PC-3 (cell line): ENCODE measurements at regions not wholly inside any gene's neighbourhood (a gene's known extent, or its start where the extent isn't known, plus 50 kb on each side); places are given as distances from the start of the nearest gene placed in this dataset.

Experiments used
- ATAC-seq: fragments of 200-7000 bp; cut with Tn5 transposase; 2 replicates; pipeline ENCODE4 v1.9.1; 2020; ENCODE audit warnings: mild to moderate bottlenecking, moderate library complexity
- BruUV-seq: library from RNA; stranded (reverse); fragments of 400-500 nt; replicated peaks from 2 replicates; lab custom pipeline; 2021; lab: Mats Ljungman, UMichigan
- CTCF ChIA-PET: fragments of 300-600 bp; sonication (Branson Sonifier 250); formaldehyde crosslinking; loops from one replicate; lab custom pipeline; 2022; ENCODE audit warnings: antibody characterized with exemption; lab: Charles Lee
- POLR2A ChIA-PET: fragments of 300-600 bp; sonication (Branson Sonifier 250); formaldehyde crosslinking; loops from one replicate; lab custom pipeline; 2022; ENCODE audit warnings: antibody characterized with exemption; ENCODE audit not compliant: unreplicated experiment; lab: Charles Lee
- DNase-seq: peaks from one replicate; pipeline ENCODE4 v3.0.0-alpha.2; 2015
- H2AFZ ChIP-seq: fragments of 300-600 bp; sonication (generic); 2 replicates; pipeline ENCODE4 v1.6.0; 2016; ENCODE audit warnings: antibody characterized with exemption, low read length
- H3F3A ChIP-seq: fragments of 300-600 bp; sonication (generic); one replicate; pipeline ENCODE4 v1.6.0; 2017; ENCODE audit warnings: antibody characterized with exemption, low read length, control low read depth, mild to moderate bottlenecking; ENCODE audit not compliant: unreplicated experiment
- H3K27ac ChIP-seq: fragments of 300-600 bp; sonication (generic); 2 replicates; pipeline ENCODE4 v1.5.1; 2016; ENCODE audit warnings: mild to moderate bottlenecking, low read length
- H3K27me3 ChIP-seq: fragments of 300-600 bp; sonication (generic); 2 replicates; pipeline ENCODE4 v1.6.1; 2016; ENCODE audit warnings: low read length, mixed read lengths
- H3K36me3 ChIP-seq: fragments of 300-600 bp; sonication (generic); 2 replicates; pipeline ENCODE4 v1.6.1; 2016; ENCODE audit warnings: low read depth, mixed run types, low read length, mixed read lengths
- H3K4me1 ChIP-seq: fragments of 300-600 bp; sonication (generic); 2 replicates; pipeline ENCODE4 v1.5.1; 2016; ENCODE audit warnings: low read length; ENCODE audit not compliant: insufficient read depth
- H3K4me2 ChIP-seq: fragments of 300-600 bp; sonication (generic); 2 replicates; pipeline ENCODE4 v1.6.0; 2016; ENCODE audit warnings: low read length
- H3K4me3 ChIP-seq: fragments of 300-600 bp; sonication (generic); 2 replicates; pipeline ENCODE4 v1.5.1; 2016; ENCODE audit warnings: mild to moderate bottlenecking, low read length, mixed read lengths
- H3K79me2 ChIP-seq: fragments of 300-600 bp; sonication (generic); 2 replicates; pipeline ENCODE4 v1.6.1; 2017; ENCODE audit warnings: low read length, mixed read lengths
- H3K9ac ChIP-seq: fragments of 300-600 bp; sonication (generic); 2 replicates; pipeline ENCODE4 v1.6.0; 2016; ENCODE audit warnings: mild to moderate bottlenecking, low read length
- H3K9me2 ChIP-seq: fragments of 300-600 bp; sonication (generic); replicated peaks from 2 replicates; pipeline ENCODE4 v1.6.1; 2016; ENCODE audit warnings: mixed run types, low read length, mixed read lengths
- H3K9me3 ChIP-seq: fragments of 300-600 bp; sonication (generic); 2 replicates; pipeline ENCODE4 v1.6.1; 2016; ENCODE audit warnings: low read length, mixed read lengths
- H4K20me1 ChIP-seq: fragments of 300-600 bp; sonication (generic); 2 replicates; pipeline ENCODE4 v1.6.1; 2016; ENCODE audit warnings: low read length, mixed read lengths
- EZH2 ChIP-seq: fragments of 300-600 bp; sonication (generic); IDR thresholded peaks from one replicate; pipeline ENCODE4 v1.6.1; 2017; ENCODE audit warnings: antibody characterized with exemption, mild to moderate bottlenecking, low read length; ENCODE audit not compliant: unreplicated experiment
- EZH2phosphoT487 ChIP-seq: fragments of 300-600 bp; sonication (generic); IDR thresholded peaks from 2 replicates; pipeline ENCODE4 v1.6.1; 2018; ENCODE audit warnings: mild to moderate bottlenecking, antibody characterized with exemption, low read length, borderline replicate concordance
- intact Hi-C: fragments of 100-400 bp; cut with micrococcal nuclease; formaldehyde crosslinking; loops from 2 replicates; pipeline ENCODE4 v1.9.0; 2023
- TF ChIP-seq, protein P1 (sequence below): fragments of 300-600 bp; sonication (generic); conservative IDR thresholded peaks from 2 replicates; pipeline ENCODE4 v1.5.1; 2017; ENCODE audit warnings: antibody characterized with exemption, low read depth, mild to moderate bottlenecking, low read length

DNA sequence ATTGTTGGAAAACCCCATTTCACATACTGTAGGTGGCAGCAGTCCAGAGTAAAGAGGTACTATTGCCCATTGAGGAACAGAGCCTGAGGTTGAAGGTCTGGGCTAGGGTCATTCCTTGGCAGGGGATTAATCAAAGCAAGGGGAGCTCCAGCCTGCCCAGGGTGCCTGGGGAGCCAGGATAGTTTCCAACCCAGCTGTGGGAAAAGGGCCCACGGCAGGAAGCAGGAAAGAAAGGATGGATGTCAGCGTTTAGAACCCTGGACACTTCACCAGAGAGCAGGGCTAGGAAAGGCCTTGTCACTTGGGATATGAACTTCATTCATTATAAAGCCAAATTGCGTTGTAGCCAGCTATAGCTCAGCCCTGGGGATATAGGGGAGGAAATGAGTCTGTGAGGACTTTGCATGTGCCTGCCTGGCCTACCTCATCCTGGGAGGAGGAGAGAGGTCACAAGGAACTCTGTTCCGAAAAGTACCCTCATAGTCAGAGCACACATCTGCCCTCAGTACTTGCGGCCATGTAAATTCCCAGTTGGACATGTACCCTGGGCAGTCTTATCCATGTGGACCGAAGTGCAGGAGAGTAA lies 140.2 kb upstream of the COPS8 start:
- H2AFZ ChIP-seq, result no peak overlapping the region
- H3K4me1 ChIP-seq, result no peaks in the 10 kb centered on the region
- ATAC-seq, result no peak
- TF ChIP-seq, protein P1, sequence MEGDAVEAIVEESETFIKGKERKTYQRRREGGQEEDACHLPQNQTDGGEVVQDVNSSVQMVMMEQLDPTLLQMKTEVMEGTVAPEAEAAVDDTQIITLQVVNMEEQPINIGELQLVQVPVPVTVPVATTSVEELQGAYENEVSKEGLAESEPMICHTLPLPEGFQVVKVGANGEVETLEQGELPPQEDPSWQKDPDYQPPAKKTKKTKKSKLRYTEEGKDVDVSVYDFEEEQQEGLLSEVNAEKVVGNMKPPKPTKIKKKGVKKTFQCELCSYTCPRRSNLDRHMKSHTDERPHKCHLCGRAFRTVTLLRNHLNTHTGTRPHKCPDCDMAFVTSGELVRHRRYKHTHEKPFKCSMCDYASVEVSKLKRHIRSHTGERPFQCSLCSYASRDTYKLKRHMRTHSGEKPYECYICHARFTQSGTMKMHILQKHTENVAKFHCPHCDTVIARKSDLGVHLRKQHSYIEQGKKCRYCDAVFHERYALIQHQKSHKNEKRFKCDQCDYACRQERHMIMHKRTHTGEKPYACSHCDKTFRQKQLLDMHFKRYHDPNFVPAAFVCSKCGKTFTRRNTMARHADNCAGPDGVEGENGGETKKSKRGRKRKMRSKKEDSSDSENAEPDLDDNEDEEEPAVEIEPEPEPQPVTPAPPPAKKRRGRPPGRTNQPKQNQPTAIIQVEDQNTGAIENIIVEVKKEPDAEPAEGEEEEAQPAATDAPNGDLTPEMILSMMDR, result no peak
- TF ChIP-seq EZH2phosphoT487, result no peak
- TF ChIP-seq EZH2, result no peak
- H3K36me3 ChIP-seq, result no peaks in the 10 kb centered on the region
- no peak overlapping the region for H3K27ac ChIP-seq
- no peaks in the 10 kb centered on the region for H3K9me2 ChIP-seq
- no peak overlapping the region for H3K9ac ChIP-seq
- intact Hi-C loops, result no loop called here
- no peaks in the 10 kb centered on the region for H3F3A ChIP-seq
- H4K20me1 ChIP-seq, result no peaks in the 10 kb centered on the region
- DNase-seq, result no peak
- H3K4me2 ChIP-seq, result no peak overlapping the region
- H3K27me3 ChIP-seq, result no peaks in the 10 kb centered on the region
- CTCF ChIA-PET, result no interaction called here
- BruUV-seq, result no TSS peak
- H3K4me3 ChIP-seq, result no peak overlapping the region
- H3K9me3 ChIP-seq, result no peaks in the 10 kb centered on the region
- H3K79me2 ChIP-seq, result no peaks in the 10 kb centered on the region
- POLR2A ChIA-PET, result no interaction called here

DNA sequence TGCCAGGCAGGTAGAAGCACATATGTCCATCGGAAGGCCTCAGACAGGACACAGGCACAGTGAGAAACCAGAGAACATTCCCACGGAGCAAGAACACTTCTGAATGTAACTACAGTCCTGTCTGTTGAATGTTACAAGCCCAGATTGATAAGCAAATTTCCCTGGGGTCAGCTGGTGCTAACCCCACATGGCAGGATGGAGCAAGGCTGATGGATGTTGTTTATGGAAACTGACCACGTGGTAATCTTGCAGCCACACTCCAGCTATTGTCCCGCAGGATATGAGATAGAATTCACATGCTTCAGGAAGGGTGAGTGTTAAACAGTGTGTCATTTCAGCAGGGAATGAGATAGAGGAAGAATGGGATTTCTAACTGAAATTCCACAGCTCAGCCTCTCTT lies 138.8 kb upstream of the COPS8 start:
- no TSS peak for BruUV-seq
- H3K4me3 ChIP-seq, result no peak overlapping the region
- H3K9ac ChIP-seq, result no peak overlapping the region
- no peak for DNase-seq
- no peaks in the 10 kb centered on the region for H3F3A ChIP-seq
- POLR2A ChIA-PET, result no interaction called here
- no peaks in the 10 kb centered on the region for H3K4me1 ChIP-seq
- no peaks in the 10 kb centered on the region for H3K27me3 ChIP-seq
- H3K4me2 ChIP-seq, result no peak overlapping the region
- no peak overlapping the region for H3K27ac ChIP-seq
- ATAC-seq, result no peak
- no peaks in the 10 kb centered on the region for H4K20me1 ChIP-seq
- no peak overlapping the region for H2AFZ ChIP-seq
- H3K79me2 ChIP-seq, result no peaks in the 10 kb centered on the region
- H3K9me2 ChIP-seq, result no peaks in the 10 kb centered on the region
- H3K9me3 ChIP-seq, result no peaks in the 10 kb centered on the region
- intact Hi-C loops, result no loop called here
- CTCF ChIA-PET, result no interaction called here
- TF ChIP-seq, protein P1, result no peak
- no peak for TF ChIP-seq EZH2
- TF ChIP-seq EZH2phosphoT487, result no peak
- no peaks in the 10 kb centered on the region for H3K36me3 ChIP-seq

- Histone ChIP-seq H3K36me3 (no peaks in the 10 kb centered on the region), H3F3A (no peaks in the 10 kb centered on the region), H3K9me3 (no peaks in the 10 kb centered on the region), H4K20me1 (no peaks in the 10 kb centered on the region), H3K27me3 (no peaks in the 10 kb centered on the region), H3K79me2 (no peaks in the 10 kb centered on the region), H3K4me1 (no peaks in the 10 kb centered on the region), H3K9ac (no peak overlapping the region), H3K9me2 (no peaks in the 10 kb centered on the region), H3K4me2 (no peak overlapping the region), H3K4me3 (no peak overlapping the region), H3K27ac (no peak overlapping the region), H2AFZ (no peak overlapping the region)
- ChIA-PET POLR2A (no interaction called here), CTCF (no interaction called here)
- TF ChIP-seq EZH2, result no peak
- TF ChIP-seq, protein P1, result no peak
- no peak for TF ChIP-seq EZH2phosphoT487
- intact Hi-C loops, result no loop called here
- BruUV-seq, result no TSS peak
- no peak for ATAC-seq
- no peak for DNase-seq
Observed at GRCh38 chr2:236947294-236947693, 138.4 kb upstream of the COPS8 start.
